GM12878 (cell line): ENCODE measurements at regions not wholly inside any gene's neighbourhood (a gene's known extent, or its start where the extent isn't known, plus 50 kb on each side); places are given as distances from the start of the nearest gene placed in this dataset.

ENCODE experiments used
- ATAC-seq: fragments of 200-7000 bp; cut with Tn5 transposase; 3 replicates; pipeline ENCODE4 v1.9.1; 2020; ENCODE audit warnings: mild to moderate bottlenecking, moderate library complexity
- BruUV-seq: library from RNA; stranded (reverse); fragments of 400-500 nt; replicated peaks from 2 replicates; lab custom pipeline; 2021; lab: Mats Ljungman, UMichigan
- CTCF ChIA-PET: fragments of 300-600 bp; sonication (Branson Sonifier 250); formaldehyde crosslinking; extraction: SDS; loops from one replicate; lab custom pipeline; 2021; ENCODE audit warnings: inconsistent platforms; lab: Yijun Ruan, JAX
- POLR2A ChIA-PET: fragments of 350-600 bp; formaldehyde crosslinking; extraction: SDS; loops from one replicate; lab custom pipeline; 2021; ENCODE audit warnings: inconsistent platforms; lab: Charles Lee
- RAD21 ChIA-PET: fragments of 300-600 bp; sonication (Branson Sonifier 250); formaldehyde crosslinking; loops from one replicate; lab custom pipeline; 2023; ENCODE audit warnings: antibody characterized with exemption; ENCODE audit not compliant: unreplicated experiment; lab: Charles Lee
- SMC1A ChIA-PET: fragments of 300-600 bp; sonication (Branson Sonifier 250); formaldehyde crosslinking; loops from one replicate; lab custom pipeline; 2023; ENCODE audit not compliant: unreplicated experiment, uncharacterized antibody; lab: Charles Lee
- DNase-seq: peaks from one replicate; pipeline ENCODE4 v3.0.0-alpha.2; 2011; ENCODE audit warnings: low read depth, low spot score
- FAIRE-seq: peaks from 3 replicates; lab custom pipeline; 2011; peaks lifted over from hg19 to GRCh38; lab: Jason Lieb, UNC
- H2AFZ ChIP-seq: 2 replicates; pipeline ENCODE4 v1.6.0; 2011; ENCODE audit warnings: low read depth, low read length, control low read depth; ENCODE audit not compliant: control insufficient read depth
- H3K27ac ChIP-seq: 2 replicates; pipeline ENCODE4 v1.5.1; 2011; ENCODE audit warnings: control low read depth; ENCODE audit not compliant: control insufficient read depth, insufficient read depth
- H3K27me3 ChIP-seq, 2 experiments: replicated peaks in 1 of 2; 2 replicates each; pipeline versions ENCODE4 v1.6.0 to v1.6.1; 2011; ENCODE audit warnings: low read length in 1 of 2; ENCODE audit not compliant: control insufficient read depth in 2 of 2, insufficient read depth in 2 of 2
- H3K36me3 ChIP-seq, 2 experiments: 2 replicates each; pipeline ENCODE4 v1.5.1; 2011; ENCODE audit warnings: low read length in 1 of 2; ENCODE audit not compliant: control insufficient read depth in 2 of 2, insufficient read depth in 2 of 2
- H3K4me1 ChIP-seq: 2 replicates; pipeline ENCODE4 v1.6.1; 2011; ENCODE audit warnings: mild to moderate bottlenecking, low read length, moderate library complexity, mixed read lengths; ENCODE audit not compliant: control insufficient read depth, insufficient read depth
- H3K4me2 ChIP-seq: 2 replicates; pipeline ENCODE4 v1.6.0; 2011; ENCODE audit warnings: control low read depth; ENCODE audit not compliant: control insufficient read depth, insufficient read depth
- H3K4me3 ChIP-seq: fragments of 200-600 bp; sonication (generic); 2 replicates; pipeline ENCODE4 v1.5.1; 2016
- H3K79me2 ChIP-seq: 2 replicates; pipeline ENCODE4 v1.6.0; 2011; ENCODE audit warnings: low read length; ENCODE audit not compliant: control insufficient read depth, insufficient read depth
- H3K9ac ChIP-seq: 2 replicates; pipeline ENCODE4 v1.8.0; 2011; ENCODE audit warnings: low read length, control low read depth, mixed read lengths; ENCODE audit not compliant: control insufficient read depth, insufficient read depth
- H3K9me3 ChIP-seq: replicated peaks from 3 replicates; pipeline ENCODE4 v1.5.1; 2011; ENCODE audit warnings: mild to moderate bottlenecking, low read length; ENCODE audit not compliant: control insufficient read depth, insufficient read depth
- H4K20me1 ChIP-seq: 2 replicates; pipeline ENCODE4 v1.6.0; 2011; ENCODE audit not compliant: control insufficient read depth, insufficient read depth
- CHD1 ChIP-seq: IDR thresholded peaks from 2 replicates; pipeline ENCODE4 v1.6.1; 2012; ENCODE audit warnings: low read depth, low read length, improper control_type of control experiment
- E2F4 ChIP-seq: IDR thresholded peaks from 2 replicates; pipeline ENCODE4 v1.6.1; 2012; ENCODE audit warnings: low read depth, low read length, improper control_type of control experiment
- E2F8 ChIP-seq: fragments of 450-650 bp; IDR thresholded peaks from 2 replicates; pipeline ENCODE4 v1.6.1; 2018; ENCODE audit warnings: mild to moderate bottlenecking, low read depth, moderate library complexity; ENCODE audit not compliant: partially characterized antibody
- HDGF ChIP-seq: fragments of 450-650 bp; IDR thresholded peaks from 2 replicates; pipeline ENCODE4 v1.6.1; 2016; ENCODE audit warnings: antibody characterized with exemption
- IKZF2 ChIP-seq, 2 experiments: fragments of 450-650 bp; IDR thresholded peaks; 2 replicates each; pipeline ENCODE4 v1.6.1; 2017; ENCODE audit warnings: mild to moderate bottlenecking in 2 of 2, moderate library complexity in 2 of 2
- IRF3 ChIP-seq: fragments of 450-650 bp; IDR thresholded peaks from 2 replicates; pipeline ENCODE4 v1.6.1; 2014; ENCODE audit warnings: mild to moderate bottlenecking
- MLLT1 ChIP-seq: fragments of 450-650 bp; IDR thresholded peaks from 2 replicates; pipeline ENCODE4 v1.6.1; 2016; ENCODE audit warnings: mild to moderate bottlenecking
- NR2F1 ChIP-seq: fragments of 450-650 bp; conservative IDR thresholded peaks from 2 replicates; pipeline ENCODE4 v1.6.1; 2017; ENCODE audit warnings: mild to moderate bottlenecking
- RBBP5 ChIP-seq: fragments of 200-600 bp; sonication (generic); conservative IDR thresholded peaks from 2 replicates; pipeline ENCODE4 v1.6.1; 2016
- SIX5 ChIP-seq: IDR thresholded peaks from 2 replicates; pipeline ENCODE4 v1.6.1; 2011; ENCODE audit warnings: mild to moderate bottlenecking, low read depth, low read length, moderate library complexity; ENCODE audit not compliant: severe bottlenecking
- SMC3 ChIP-seq: IDR thresholded peaks from 2 replicates; pipeline ENCODE4 v1.6.1; 2011; ENCODE audit warnings: low read length, improper control_type of control experiment, borderline replicate concordance
- STAT3 ChIP-seq: IDR thresholded peaks from 2 replicates; pipeline ENCODE4 v1.6.1; 2011; ENCODE audit warnings: low read depth, low read length, improper control_type of control experiment
- SUZ12 ChIP-seq: fragments of 200-600 bp; sonication (generic); IDR thresholded peaks from one replicate; pipeline ENCODE4 v1.6.1; 2018; ENCODE audit warnings: antibody characterized with exemption, mild to moderate bottlenecking; ENCODE audit not compliant: unreplicated experiment
- WGBS: methylation state at CpG from one replicate; pipeline ENCODE4 v1.1.6; 2016; ENCODE audit warnings: low lambda C conversion rate; ENCODE audit not compliant: insufficient replicate concordance, insufficient coverage; ENCODE audit errors: missing lambda C conversion rate; 5-methylcytosine and 5-hydroxymethylcytosine counted together
- in situ Hi-C: fragments of 300-500 bp; cut with MboI; formaldehyde crosslinking; loops from 9 replicates; pipeline ENCODE4 v1.14.3; 2018; ENCODE audit warnings: mixed read lengths
- intact Hi-C: fragments of 100-400 bp; cut with micrococcal nuclease; formaldehyde crosslinking; loops from one replicate; pipeline ENCODE4 v1.14.2; 2022; ENCODE audit not compliant: unreplicated experiment

GRCh38 chrX:139388254-139388653 is 142.3 kb upstream of the F9 start:
- no peak overlapping the region for H3K9ac ChIP-seq
- intact Hi-C loops, result no loop called here
- 10% methylated on average over 3 of the region's 3 CpGs for WGBS
- H3K36me3 ChIP-seq, result no peaks in the 10 kb centered on the region
- no peak overlapping the region for H3K4me3 ChIP-seq
- CTCF ChIA-PET, result no interaction called here
- H3K4me2 ChIP-seq, result no peak overlapping the region
- no peaks in the 10 kb centered on the region for H3K79me2 ChIP-seq
- ATAC-seq (no peak), DNase-seq (no peak), FAIRE-seq (no peak)
- no TSS peak for BruUV-seq
- no peak overlapping the region for H2AFZ ChIP-seq
- no peak for TF ChIP-seq CHD1
- no peaks in the 10 kb centered on the region for H4K20me1 ChIP-seq
- SMC1A ChIA-PET, result interaction anchor here (1.2 kb wide), 1 partner anchor 25 kb away, joined by 3 read pairs; no protein-coding TSS in a partner anchor
- POLR2A ChIA-PET, result no interaction called here
- in situ Hi-C loops, result no loop called here
- RAD21 ChIA-PET, result no interaction called here
- no peaks in the 10 kb centered on the region for H3K4me1 ChIP-seq
- H3K27ac ChIP-seq, result no peak overlapping the region
- no peaks in the 10 kb centered on the region for H3K9me3 ChIP-seq
- H3K27me3 ChIP-seq, result no peaks in the 10 kb centered on the region

- BruUV-seq, result no TSS peak
- ATAC-seq, result no peak
- H3K9ac ChIP-seq, result no peak overlapping the region
- H3K4me1 ChIP-seq, result no peaks in the 10 kb centered on the region
- H3K9me3 ChIP-seq, result no peaks in the 10 kb centered on the region
- DNase-seq, result no peak
- ChIA-PET SMC1A (no interaction called here), CTCF (no interaction called here), POLR2A (no interaction called here), RAD21 (no interaction called here)
- H4K20me1 ChIP-seq, result no peaks in the 10 kb centered on the region
- 74% methylated on average over 14 of the region's 14 CpGs for WGBS
- H3K79me2 ChIP-seq, result no peaks in the 10 kb centered on the region
- no peak overlapping the region for H3K4me3 ChIP-seq
- FAIRE-seq, result no peak
- in situ Hi-C loops, result no loop called here
- intact Hi-C loops, result no loop called here
- H3K36me3 ChIP-seq, result no peaks in the 10 kb centered on the region
- no peak overlapping the region for H2AFZ ChIP-seq
- no peak overlapping the region for H3K27ac ChIP-seq
- no peak overlapping the region for H3K4me2 ChIP-seq
- no peaks in the 10 kb centered on the region for H3K27me3 ChIP-seq
- no peak for TF ChIP-seq NR2F1
- no peak for TF ChIP-seq MLLT1
- TF ChIP-seq SUZ12, result no peak
- TF ChIP-seq IKZF2 (IDR thresholded peaks at IDR 0.05), result no peak
- no peak for TF ChIP-seq RBBP5
- TF ChIP-seq HDGF, result no peak
- TF ChIP-seq SIX5, result no peak
- TF ChIP-seq E2F4, result no peak
- TF ChIP-seq IRF3, result no peak
- no peak for TF ChIP-seq SMC3
- TF ChIP-seq STAT3, result no peak
- TF ChIP-seq E2F8, result no peak
Measured at GRCh38 chrX:139382529-139382928, 148.0 kb upstream of the F9 start.
